Epithelial cell of proximal tubule (primary cell): ENCODE measurements at regions not wholly inside any gene's neighbourhood (a gene's known extent, or its start where the extent isn't known, plus 50 kb on each side); places are given as distances from the start of the nearest gene placed in this dataset.

Experiments
- DNase-seq: peaks from one replicate; pipeline ENCODE4 v3.0.0-alpha.2; 2011; ENCODE audit warnings: low read depth
- H3K4me3 ChIP-seq: 2 replicates; pipeline ENCODE4 v1.5.1; 2011; ENCODE audit warnings: low read depth, mild to moderate bottlenecking, low read length
- TF ChIP-seq, protein P1 (sequence below): conservative IDR thresholded peaks from 2 replicates; pipeline ENCODE4 v1.5.1; 2012; ENCODE audit warnings: low read depth, mild to moderate bottlenecking, low read length

DNA sequence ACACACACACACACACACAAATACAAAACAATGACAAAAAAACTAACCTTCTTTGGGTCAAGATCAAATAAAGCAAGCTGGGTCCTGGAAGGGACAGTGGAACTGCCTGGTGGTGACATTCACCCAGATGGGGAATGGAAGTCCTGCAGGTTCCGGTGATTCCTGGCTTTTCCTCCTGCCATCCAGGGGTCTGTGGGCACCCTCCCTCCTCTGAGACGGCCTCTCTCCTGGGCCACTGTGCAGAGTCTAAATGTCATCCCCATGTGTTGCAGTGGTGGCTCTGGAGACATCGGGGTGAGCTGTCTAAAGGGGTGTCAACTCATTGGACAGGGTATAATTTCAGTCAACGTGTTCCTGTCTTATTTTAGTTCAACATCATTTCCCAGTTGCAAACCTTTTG is 248.2 kb downstream of the ZNF536 start:
- no peak overlapping the region for H3K4me3 ChIP-seq
- TF ChIP-seq, protein P1, sequence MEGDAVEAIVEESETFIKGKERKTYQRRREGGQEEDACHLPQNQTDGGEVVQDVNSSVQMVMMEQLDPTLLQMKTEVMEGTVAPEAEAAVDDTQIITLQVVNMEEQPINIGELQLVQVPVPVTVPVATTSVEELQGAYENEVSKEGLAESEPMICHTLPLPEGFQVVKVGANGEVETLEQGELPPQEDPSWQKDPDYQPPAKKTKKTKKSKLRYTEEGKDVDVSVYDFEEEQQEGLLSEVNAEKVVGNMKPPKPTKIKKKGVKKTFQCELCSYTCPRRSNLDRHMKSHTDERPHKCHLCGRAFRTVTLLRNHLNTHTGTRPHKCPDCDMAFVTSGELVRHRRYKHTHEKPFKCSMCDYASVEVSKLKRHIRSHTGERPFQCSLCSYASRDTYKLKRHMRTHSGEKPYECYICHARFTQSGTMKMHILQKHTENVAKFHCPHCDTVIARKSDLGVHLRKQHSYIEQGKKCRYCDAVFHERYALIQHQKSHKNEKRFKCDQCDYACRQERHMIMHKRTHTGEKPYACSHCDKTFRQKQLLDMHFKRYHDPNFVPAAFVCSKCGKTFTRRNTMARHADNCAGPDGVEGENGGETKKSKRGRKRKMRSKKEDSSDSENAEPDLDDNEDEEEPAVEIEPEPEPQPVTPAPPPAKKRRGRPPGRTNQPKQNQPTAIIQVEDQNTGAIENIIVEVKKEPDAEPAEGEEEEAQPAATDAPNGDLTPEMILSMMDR: no peak
- no peak for DNase-seq

DNA sequence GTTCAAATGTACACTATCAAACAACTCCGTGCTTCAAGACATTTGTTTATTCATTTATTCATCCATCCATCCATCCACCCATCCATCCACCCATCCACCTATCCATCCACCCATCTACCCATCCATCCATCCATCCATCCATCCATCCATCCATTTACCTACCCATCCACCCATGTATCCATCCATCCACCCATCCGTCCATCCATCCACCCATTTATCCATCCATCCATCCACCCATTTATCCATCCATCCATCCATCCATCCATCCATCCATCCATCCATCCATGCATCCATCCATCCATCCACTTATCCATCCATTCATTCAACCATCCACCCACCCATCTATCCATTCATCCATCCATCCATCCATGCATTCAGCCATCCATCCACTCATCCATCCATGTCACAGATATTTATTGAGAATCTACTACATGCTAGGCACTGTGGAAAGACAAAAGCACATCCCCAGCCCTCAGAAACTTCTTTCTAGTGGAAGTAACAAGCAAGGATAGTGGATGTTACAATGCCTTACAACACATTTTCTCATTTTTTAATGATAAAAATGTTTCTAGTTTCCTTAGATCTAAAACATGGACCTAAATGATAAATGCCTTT is 237.6 kb downstream of the ZNF536 start:
- no peak for DNase-seq
- no peak overlapping the region for H3K4me3 ChIP-seq
- TF ChIP-seq, protein P1: no peak

DNA sequence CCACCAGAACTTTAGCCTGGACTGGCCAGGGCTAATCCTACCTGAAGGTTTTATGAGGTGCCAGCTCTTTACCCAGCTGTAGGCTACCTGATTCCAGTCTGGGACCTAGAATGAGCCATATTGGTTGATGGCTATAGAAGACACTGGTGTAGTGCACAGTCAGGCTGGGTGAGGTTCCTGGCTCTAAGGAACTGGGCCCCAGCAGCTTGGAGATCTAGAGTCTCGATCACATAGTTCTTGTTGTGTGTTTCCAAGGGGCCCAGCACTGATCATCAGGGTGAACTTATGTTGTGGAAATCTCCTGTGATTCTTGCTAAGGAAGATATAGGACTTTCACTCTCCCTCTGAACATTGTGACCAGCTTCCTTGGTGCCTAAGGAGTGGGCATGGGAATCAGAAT is 236.3 kb downstream of the ZNF536 start:
- TF ChIP-seq, protein P1: no peak

More for the DNA sequence above, 236.3 kb downstream of the ZNF536 start:
- H3K4me3 ChIP-seq: no peak overlapping the region
- no peak for DNase-seq
